Suprapubic skin (tissue), 4 donors: ENCODE measurements at regions not wholly inside any gene's neighbourhood (a gene's known extent, or its start where the extent isn't known, plus 50 kb on each side); places are given as distances from the start of the nearest gene placed in this dataset.

Experiments used
- DNase-seq, 2 donors: peaks; one replicate each; pipeline ENCODE4 v3.0.0-alpha.2; 2019; ENCODE audit warnings: low spot score in 2 of 2
- H3K27ac ChIP-seq: fragments of 200-600 bp; sonication (generic); one replicate; pipeline ENCODE4 v1.5.1; 2019
- H3K27me3 ChIP-seq: fragments of 200-600 bp; sonication (generic); one replicate; pipeline ENCODE4 v1.5.1; 2019
- H3K36me3 ChIP-seq: fragments of 200-600 bp; sonication (generic); one replicate; pipeline ENCODE4 v1.5.1; 2019
- H3K4me1 ChIP-seq: fragments of 200-600 bp; sonication (generic); one replicate; pipeline ENCODE4 v1.5.1; 2019
- H3K4me3 ChIP-seq: fragments of 200-600 bp; sonication (generic); one replicate; pipeline ENCODE4 v1.5.1; 2019; ENCODE audit warnings: mild to moderate bottlenecking
- H3K9me3 ChIP-seq: fragments of 200-600 bp; sonication (generic); one replicate; pipeline ENCODE4 v1.5.1; 2019
- EP300 ChIP-seq: sonication (generic); formaldehyde crosslinking; IDR thresholded peaks from one replicate; pipeline ENCODE4 v1.6.1; 2017; ENCODE audit warnings: antibody characterized with exemption
- POLR2A ChIP-seq, 2 donors: fragments of 450-650 bp; IDR thresholded peaks; one replicate each; pipeline ENCODE4 v1.6.1; 2017; ENCODE audit warnings: antibody characterized with exemption in 2 of 2, mild to moderate bottlenecking in 2 of 2, moderate library complexity in 2 of 2
- POLR2AphosphoS5 ChIP-seq, 3 donors: sonication (generic); formaldehyde crosslinking; IDR thresholded peaks; one replicate each; pipeline ENCODE4 v1.6.1; 2017; ENCODE audit warnings: antibody characterized with exemption in 3 of 3
- WGBS: methylation state at CpG from one replicate; pipeline ENCODE4 v1.1.5; 2018; 5-methylcytosine and 5-hydroxymethylcytosine counted together
- TF ChIP-seq, protein P1 (sequence below), 2 donors: fragments of 200-600 bp in 1 of 2; fragments of 450-650 bp in 1 of 2; sonication (generic) in 1 of 2; IDR thresholded peaks; one replicate each; pipeline ENCODE4 v1.5.1; 2016 to 2019; ENCODE audit warnings: antibody characterized with exemption in 2 of 2, mild to moderate bottlenecking in 1 of 2, moderate library complexity in 1 of 2

DNA sequence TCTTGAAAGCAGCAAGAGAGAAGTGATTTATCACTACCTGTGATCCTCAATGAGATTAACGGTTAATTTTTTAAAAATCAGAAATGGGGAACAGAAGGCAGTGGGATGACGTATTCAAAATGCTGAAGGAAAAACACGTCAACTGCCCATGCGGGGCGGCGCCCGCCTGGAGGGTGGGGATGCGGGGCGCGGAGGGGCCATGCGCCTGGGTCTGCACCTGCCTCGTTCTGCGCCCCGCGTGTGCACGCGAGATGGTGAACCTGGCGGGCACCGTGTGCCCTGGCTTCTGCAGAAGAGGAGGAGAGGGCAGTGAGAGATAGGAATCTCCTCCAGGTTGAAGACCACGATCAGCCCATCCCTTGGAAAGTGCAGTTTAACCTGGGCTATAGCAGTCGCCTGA is 79.3 kb upstream of the ZNF32 start:
- H3K4me1 ChIP-seq, result no peaks in the 10 kb centered on the region
- no peak for DNase-seq
- TF ChIP-seq, protein P1, sequence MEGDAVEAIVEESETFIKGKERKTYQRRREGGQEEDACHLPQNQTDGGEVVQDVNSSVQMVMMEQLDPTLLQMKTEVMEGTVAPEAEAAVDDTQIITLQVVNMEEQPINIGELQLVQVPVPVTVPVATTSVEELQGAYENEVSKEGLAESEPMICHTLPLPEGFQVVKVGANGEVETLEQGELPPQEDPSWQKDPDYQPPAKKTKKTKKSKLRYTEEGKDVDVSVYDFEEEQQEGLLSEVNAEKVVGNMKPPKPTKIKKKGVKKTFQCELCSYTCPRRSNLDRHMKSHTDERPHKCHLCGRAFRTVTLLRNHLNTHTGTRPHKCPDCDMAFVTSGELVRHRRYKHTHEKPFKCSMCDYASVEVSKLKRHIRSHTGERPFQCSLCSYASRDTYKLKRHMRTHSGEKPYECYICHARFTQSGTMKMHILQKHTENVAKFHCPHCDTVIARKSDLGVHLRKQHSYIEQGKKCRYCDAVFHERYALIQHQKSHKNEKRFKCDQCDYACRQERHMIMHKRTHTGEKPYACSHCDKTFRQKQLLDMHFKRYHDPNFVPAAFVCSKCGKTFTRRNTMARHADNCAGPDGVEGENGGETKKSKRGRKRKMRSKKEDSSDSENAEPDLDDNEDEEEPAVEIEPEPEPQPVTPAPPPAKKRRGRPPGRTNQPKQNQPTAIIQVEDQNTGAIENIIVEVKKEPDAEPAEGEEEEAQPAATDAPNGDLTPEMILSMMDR (IDR thresholded peaks at IDR 0.05), result no peak
- no peak for TF ChIP-seq POLR2AphosphoS5 (IDR thresholded peaks at IDR 0.05)
- TF ChIP-seq EP300, result no peak
- no peak for TF ChIP-seq POLR2A (IDR thresholded peaks at IDR 0.05)
- no peak overlapping the region for H3K4me3 ChIP-seq
- no peaks in the 10 kb centered on the region for H3K36me3 ChIP-seq
- peaks cover 15% of the 10 kb centered on the region for H3K9me3 ChIP-seq
- no peak overlapping the region for H3K27ac ChIP-seq
- WGBS, result 89% methylated on average over 20 of the region's 21 CpGs
- H3K27me3 ChIP-seq, result no peaks in the 10 kb centered on the region

DNA sequence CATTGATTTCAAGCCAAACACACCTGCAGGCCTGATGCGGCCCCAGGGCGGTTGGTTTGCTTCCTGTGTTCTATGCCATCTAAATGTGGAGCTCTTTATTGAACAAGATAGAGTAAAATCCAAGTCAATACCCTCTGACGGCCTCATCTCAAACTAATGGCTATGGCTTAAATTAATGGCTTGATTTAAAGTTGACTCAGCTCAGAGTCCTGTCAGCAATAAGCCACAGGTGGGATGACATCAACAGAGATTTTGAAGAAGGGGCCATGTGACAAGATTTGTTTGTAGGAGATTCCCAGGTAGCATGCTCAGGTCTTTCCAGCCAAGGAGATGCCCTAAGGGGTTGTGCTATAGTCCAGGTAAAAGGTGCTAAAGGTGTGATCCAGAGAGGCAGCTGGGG is 66.7 kb upstream of the ZNF32 start:
- no peaks in the 10 kb centered on the region for H3K27me3 ChIP-seq
- TF ChIP-seq POLR2AphosphoS5 (IDR thresholded peaks at IDR 0.05), result no peak
- TF ChIP-seq EP300, result no peak
- TF ChIP-seq, protein P1 (IDR thresholded peaks at IDR 0.05), result no peak
- no peak for TF ChIP-seq POLR2A (IDR thresholded peaks at IDR 0.05)
- WGBS, result 55% methylated on average over 3 of the region's 3 CpGs
- H3K9me3 ChIP-seq, result no peaks in the 10 kb centered on the region
- DNase-seq, result no peak
- H3K27ac ChIP-seq, result no peak overlapping the region
- no peaks in the 10 kb centered on the region for H3K4me1 ChIP-seq
- H3K4me3 ChIP-seq, result no peak overlapping the region
- H3K36me3 ChIP-seq, result no peaks in the 10 kb centered on the region

DNA sequence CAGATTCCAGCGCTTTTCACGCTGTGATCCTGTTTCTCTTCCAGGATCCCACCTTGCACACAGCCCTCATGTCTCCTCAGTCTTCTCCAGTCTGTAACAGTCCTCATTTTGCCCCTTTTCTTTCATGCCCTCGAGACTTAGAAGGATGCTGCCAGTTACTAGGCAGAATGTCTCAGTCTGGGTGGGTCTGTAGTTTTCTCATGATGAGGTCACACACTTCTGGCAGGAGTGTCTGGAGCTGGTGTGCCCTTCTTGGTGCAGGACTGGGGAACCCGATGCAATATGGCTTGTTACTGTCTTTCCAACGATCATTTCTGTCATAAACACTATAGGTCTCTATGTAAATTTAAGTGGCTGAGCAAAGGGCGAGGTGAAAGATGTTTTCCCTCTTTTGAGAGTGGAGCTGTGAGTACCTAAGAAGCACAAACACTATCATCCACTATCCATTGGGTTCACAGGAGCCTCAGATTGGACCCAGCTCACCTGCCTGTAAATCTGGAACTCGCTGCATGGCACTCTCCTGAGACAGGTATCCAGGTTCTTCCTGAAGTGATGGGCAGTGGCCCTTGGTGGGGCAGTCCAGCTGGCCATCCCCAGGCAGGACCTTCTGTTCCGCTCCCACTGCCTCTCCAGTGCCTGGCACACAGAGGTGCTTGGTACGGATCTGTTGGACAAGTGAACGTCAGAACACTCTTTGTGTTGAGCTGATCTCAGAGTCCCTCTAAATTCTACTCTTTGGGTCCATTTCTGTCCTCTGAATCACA is 64.3 kb upstream of the ZNF32 start:
- no peak for DNase-seq
- Histone ChIP-seq H3K4me3 (no peak overlapping the region), H3K36me3 (no peaks in the 10 kb centered on the region), H3K27me3 (no peaks in the 10 kb centered on the region), H3K4me1 (no peaks in the 10 kb centered on the region), H3K27ac (no peak overlapping the region), H3K9me3 (no peaks in the 10 kb centered on the region)
- 85% methylated on average over 10 of the region's 10 CpGs for WGBS
- TF ChIP-seq, protein P1 (IDR thresholded peaks at IDR 0.05), result no peak
- TF ChIP-seq POLR2AphosphoS5 (IDR thresholded peaks at IDR 0.05) (no peak), EP300 (no peak), POLR2A (IDR thresholded peaks at IDR 0.05) (no peak)

DNA sequence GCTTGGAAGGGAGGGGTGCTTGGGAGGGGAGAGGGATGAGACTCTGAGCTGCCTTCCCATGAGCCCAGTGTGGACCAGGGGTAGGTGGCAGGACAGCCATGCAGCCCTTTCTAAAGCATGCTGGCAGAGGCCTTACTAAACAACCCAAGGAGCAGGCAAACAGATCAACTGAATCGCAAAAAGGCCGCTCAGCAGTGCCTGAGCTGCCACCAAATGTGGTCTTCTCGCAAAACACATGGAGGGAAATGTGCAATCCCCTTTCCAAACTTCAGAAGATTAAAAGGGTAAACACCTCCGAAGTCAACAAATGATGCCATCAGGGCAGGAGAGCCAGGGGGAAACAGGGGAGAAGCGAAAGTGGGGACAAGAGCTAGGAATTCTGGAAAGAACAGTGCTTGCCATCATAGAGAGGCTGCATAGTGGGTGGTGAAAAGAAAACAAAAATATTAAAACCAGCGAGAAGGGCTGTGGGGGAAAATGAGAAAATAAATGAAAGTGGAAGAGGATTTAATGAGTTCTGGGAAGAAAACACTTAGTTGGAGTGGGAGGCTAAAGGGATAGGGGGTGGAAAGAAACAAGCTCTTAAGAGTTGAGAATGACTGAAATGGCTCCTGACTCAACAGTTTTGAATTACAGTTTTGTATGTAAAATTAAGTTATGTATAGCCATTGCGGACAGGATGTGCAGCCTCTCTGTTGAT is 62.2 kb upstream of the ZNF32 start:
- Histone ChIP-seq H3K27me3 (no peaks in the 10 kb centered on the region), H3K4me1 (no peaks in the 10 kb centered on the region), H3K27ac (no peak overlapping the region), H3K36me3 (no peaks in the 10 kb centered on the region), H3K4me3 (no peak overlapping the region), H3K9me3 (no peaks in the 10 kb centered on the region)
- no peak for DNase-seq
- 85% methylated on average over 7 of the region's 7 CpGs for WGBS
- TF ChIP-seq POLR2A (IDR thresholded peaks at IDR 0.05), result no peak
- TF ChIP-seq, protein P1 (IDR thresholded peaks at IDR 0.05), result no peak
- TF ChIP-seq EP300, result no peak
- TF ChIP-seq POLR2AphosphoS5 (IDR thresholded peaks at IDR 0.05), result no peak

DNA sequence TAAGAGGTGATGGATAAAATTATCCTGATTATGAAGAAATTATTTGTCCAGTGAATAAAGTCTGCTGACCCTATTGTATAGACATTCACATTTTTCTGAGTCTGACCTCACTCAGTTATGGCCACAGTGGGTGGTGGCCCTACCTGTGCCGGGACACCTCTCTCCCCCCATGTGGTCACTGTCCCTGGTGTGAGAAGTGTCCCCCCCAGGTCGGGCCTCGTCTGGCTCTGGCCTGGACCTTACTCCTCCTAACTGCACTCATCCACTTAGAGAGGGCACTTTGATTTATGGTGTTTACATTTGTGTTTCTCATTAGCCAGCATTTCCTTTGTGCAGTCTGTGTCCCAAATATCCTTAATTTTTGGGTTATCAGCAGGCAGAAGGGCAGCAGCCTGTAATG is 59.6 kb upstream of the ZNF32 start:
- H3K27me3 ChIP-seq, result peaks cover 1% of the 10 kb centered on the region
- no peaks in the 10 kb centered on the region for H3K9me3 ChIP-seq
- no peaks in the 10 kb centered on the region for H3K36me3 ChIP-seq
- TF ChIP-seq EP300 (no peak), POLR2A (IDR thresholded peaks at IDR 0.05) (no peak)
- DNase-seq, result no peak
- no peak overlapping the region for H3K4me3 ChIP-seq
- no peak overlapping the region for H3K27ac ChIP-seq
- H3K4me1 ChIP-seq, result no peaks in the 10 kb centered on the region
- 56% methylated on average over 3 of the region's 3 CpGs for WGBS
